Loucy (cell line): ENCODE measurements at regions not wholly inside any gene's neighbourhood (a gene's known extent, or its start where the extent isn't known, plus 50 kb on each side); places are given as distances from the start of the nearest gene placed in this dataset.

Source experiments
- H2AFZ ChIP-seq: fragments of 200-600 bp; sonication (generic); 2 replicates; pipeline ENCODE4 v1.6.0; 2016; ENCODE audit warnings: antibody characterized with exemption, mild to moderate bottlenecking, low read length, moderate library complexity
- H3F3A ChIP-seq: fragments of 200-600 bp; 2 replicates; pipeline ENCODE4 v1.6.0; 2016; ENCODE audit warnings: antibody characterized with exemption, low read depth, mild to moderate bottlenecking
- H3K27me3 ChIP-seq: fragments of 200-600 bp; sonication (generic); 2 replicates; pipeline ENCODE4 v1.6.1; 2014; ENCODE audit warnings: low read length, mild to moderate bottlenecking; ENCODE audit not compliant: insufficient read depth, poor library complexity, severe bottlenecking
- H3K36me3 ChIP-seq: fragments of 200-600 bp; sonication (generic); 2 replicates; pipeline ENCODE4 v1.6.1; 2016; ENCODE audit warnings: low read length; ENCODE audit not compliant: insufficient read depth
- H3K4me1 ChIP-seq: fragments of 200-600 bp; sonication (generic); 2 replicates; pipeline ENCODE4 v1.5.1; 2014; ENCODE audit warnings: low read length, mild to moderate bottlenecking; ENCODE audit not compliant: insufficient read depth, poor library complexity, severe bottlenecking
- H3K4me2 ChIP-seq: fragments of 200-600 bp; sonication (generic); 2 replicates; pipeline ENCODE4 v1.6.0; 2014; ENCODE audit warnings: antibody characterized with exemption, low read length, low read depth, mild to moderate bottlenecking; ENCODE audit not compliant: poor library complexity, severe bottlenecking
- H3K4me3 ChIP-seq: fragments of 200-600 bp; sonication (generic); 2 replicates; pipeline ENCODE4 v1.5.1; 2014; ENCODE audit warnings: low read length, mild to moderate bottlenecking, mixed read lengths; ENCODE audit not compliant: poor library complexity, severe bottlenecking
- H3K79me2 ChIP-seq: fragments of 200-600 bp; sonication (generic); 2 replicates; pipeline ENCODE4 v1.6.1; 2014; ENCODE audit warnings: low read length; ENCODE audit not compliant: insufficient read depth
- H3K9ac ChIP-seq: fragments of 200-600 bp; sonication (generic); 2 replicates; pipeline ENCODE4 v1.6.0; 2014; ENCODE audit warnings: mild to moderate bottlenecking, low read depth, low read length, moderate library complexity; ENCODE audit not compliant: poor library complexity, severe bottlenecking
- H3K9me2 ChIP-seq: fragments of 200-600 bp; sonication (generic); replicated peaks from 2 replicates; pipeline ENCODE4 v1.6.1; 2016; ENCODE audit warnings: low read depth, low read length, mixed read lengths
- H3K9me3 ChIP-seq: fragments of 200-600 bp; sonication (generic); 2 replicates; pipeline ENCODE4 v1.6.1; 2014; ENCODE audit warnings: mild to moderate bottlenecking, antibody characterized with exemption, low read length, low read depth; ENCODE audit not compliant: insufficient read depth
- H4K20me1 ChIP-seq: fragments of 200-600 bp; sonication (generic); 2 replicates; pipeline ENCODE4 v1.6.0; 2014; ENCODE audit warnings: antibody characterized with exemption, low read length, mild to moderate bottlenecking; ENCODE audit not compliant: insufficient read depth, poor library complexity, severe bottlenecking
- EZH2phosphoT487 ChIP-seq: fragments of 200-600 bp; IDR thresholded peaks from 2 replicates; pipeline ENCODE4 v1.6.1; 2018; ENCODE audit warnings: antibody characterized with exemption, mild to moderate bottlenecking, moderate library complexity, borderline replicate concordance
- TF ChIP-seq, protein P1 (sequence below): fragments of 200-600 bp; sonication (generic); conservative IDR thresholded peaks from 2 replicates; pipeline ENCODE4 v1.5.1; 2014; ENCODE audit warnings: mild to moderate bottlenecking, antibody characterized with exemption, low read length

DNA sequence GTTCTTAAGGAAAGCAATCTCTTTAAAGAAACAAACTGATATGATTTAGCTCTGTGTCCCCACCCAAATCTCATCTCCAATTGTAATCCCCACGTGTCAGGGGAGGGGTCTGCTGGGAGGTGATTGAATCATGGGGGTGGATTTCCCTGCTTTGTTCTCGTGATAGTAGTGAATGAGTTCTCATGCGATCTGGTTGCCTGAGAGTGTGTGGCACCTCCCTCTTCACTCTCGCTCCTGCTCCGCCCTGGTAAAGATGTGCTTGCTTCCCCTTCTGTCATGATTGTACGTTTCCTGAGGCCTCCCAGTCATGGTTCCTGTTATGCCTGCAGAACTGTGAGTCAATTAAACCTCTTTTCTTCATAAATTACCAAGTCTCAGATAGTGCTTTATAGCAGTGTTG is 412.7 kb upstream of the SMC2 start:
- Histone ChIP-seq H3K4me2 (no peak overlapping the region), H3K27me3 (no peaks in the 10 kb centered on the region), H3K4me3 (no peak overlapping the region), H3K9ac (no peak overlapping the region), H2AFZ (no peak overlapping the region), H3F3A (no peaks in the 10 kb centered on the region), H3K36me3 (no peaks in the 10 kb centered on the region), H3K4me1 (no peaks in the 10 kb centered on the region), H3K9me2 (no peaks in the 10 kb centered on the region), H3K9me3 (no peaks in the 10 kb centered on the region), H4K20me1 (no peaks in the 10 kb centered on the region), H3K79me2 (no peaks in the 10 kb centered on the region)
- TF ChIP-seq, protein P1, sequence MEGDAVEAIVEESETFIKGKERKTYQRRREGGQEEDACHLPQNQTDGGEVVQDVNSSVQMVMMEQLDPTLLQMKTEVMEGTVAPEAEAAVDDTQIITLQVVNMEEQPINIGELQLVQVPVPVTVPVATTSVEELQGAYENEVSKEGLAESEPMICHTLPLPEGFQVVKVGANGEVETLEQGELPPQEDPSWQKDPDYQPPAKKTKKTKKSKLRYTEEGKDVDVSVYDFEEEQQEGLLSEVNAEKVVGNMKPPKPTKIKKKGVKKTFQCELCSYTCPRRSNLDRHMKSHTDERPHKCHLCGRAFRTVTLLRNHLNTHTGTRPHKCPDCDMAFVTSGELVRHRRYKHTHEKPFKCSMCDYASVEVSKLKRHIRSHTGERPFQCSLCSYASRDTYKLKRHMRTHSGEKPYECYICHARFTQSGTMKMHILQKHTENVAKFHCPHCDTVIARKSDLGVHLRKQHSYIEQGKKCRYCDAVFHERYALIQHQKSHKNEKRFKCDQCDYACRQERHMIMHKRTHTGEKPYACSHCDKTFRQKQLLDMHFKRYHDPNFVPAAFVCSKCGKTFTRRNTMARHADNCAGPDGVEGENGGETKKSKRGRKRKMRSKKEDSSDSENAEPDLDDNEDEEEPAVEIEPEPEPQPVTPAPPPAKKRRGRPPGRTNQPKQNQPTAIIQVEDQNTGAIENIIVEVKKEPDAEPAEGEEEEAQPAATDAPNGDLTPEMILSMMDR, result no peak
- no peak for TF ChIP-seq EZH2phosphoT487

DNA sequence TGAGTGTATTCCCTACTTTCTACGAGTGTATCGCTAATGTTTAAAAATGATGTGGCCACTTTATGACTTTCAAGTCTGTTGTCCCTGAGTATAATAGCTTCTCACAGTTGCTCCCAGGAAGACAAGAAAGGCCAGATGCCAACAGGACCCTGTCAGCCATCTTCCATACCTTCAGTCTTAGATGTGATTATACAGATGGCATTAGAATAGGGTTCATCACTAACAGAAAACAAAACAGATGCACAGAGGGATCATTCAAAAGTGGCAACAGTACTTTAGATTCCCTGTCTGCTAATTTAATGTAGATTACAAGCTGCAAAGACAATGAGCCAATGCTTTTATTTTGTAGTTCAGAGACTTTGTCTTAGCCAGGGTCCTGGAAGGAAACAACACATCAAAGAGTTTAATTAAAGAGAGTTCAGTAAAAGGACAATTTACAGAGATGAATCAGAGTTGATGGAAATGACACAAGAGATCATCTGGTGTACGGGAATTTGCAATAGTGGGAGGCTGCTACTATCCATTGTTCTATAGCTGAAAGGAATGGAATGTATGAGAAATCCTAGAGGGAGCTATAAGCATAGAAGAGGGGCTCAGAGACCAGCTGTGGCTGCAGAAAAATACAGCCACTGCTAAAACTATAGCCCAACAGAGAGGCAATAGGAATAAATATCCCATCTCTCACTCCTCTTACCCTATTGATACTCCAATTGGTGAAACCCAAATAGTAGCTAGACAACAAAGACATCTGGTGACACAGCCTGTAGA is 393.7 kb upstream of the SMC2 start:
- Histone ChIP-seq H3K9ac (no peak overlapping the region), H3K36me3 (no peaks in the 10 kb centered on the region), H3K4me2 (no peak overlapping the region), H3K79me2 (no peaks in the 10 kb centered on the region), H3K9me2 (no peaks in the 10 kb centered on the region), H3K4me1 (no peaks in the 10 kb centered on the region), H3F3A (no peaks in the 10 kb centered on the region), H4K20me1 (no peaks in the 10 kb centered on the region), H3K27me3 (no peaks in the 10 kb centered on the region), H3K4me3 (no peak overlapping the region), H3K9me3 (peaks cover 2% of the 10 kb centered on the region; the same call in 1 of the 2 replicates), H2AFZ (no peak overlapping the region)
- TF ChIP-seq, protein P1, result no peak
- no peak for TF ChIP-seq EZH2phosphoT487

DNA sequence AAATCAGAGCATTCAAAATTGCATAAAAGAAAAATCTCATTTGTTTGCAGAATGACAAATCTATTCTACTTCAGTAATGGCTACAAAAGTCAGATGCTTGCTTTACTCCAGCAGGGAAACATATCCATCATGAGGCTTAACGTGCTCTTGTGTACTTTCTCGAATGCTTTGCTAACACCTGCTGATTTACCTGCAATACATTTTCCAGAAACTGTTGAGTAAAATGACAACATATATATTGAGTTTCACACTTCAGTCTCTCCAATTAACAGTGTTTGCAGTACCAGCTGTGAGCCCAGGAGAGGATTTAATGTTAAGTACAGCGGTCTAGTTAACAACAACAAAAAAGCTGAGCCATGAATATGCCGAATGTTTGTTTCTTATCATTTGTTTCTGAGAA is 391.5 kb upstream of the SMC2 start:
- Histone ChIP-seq H3K79me2 (no peaks in the 10 kb centered on the region), H3F3A (no peaks in the 10 kb centered on the region), H3K27me3 (no peaks in the 10 kb centered on the region), H3K9me2 (no peaks in the 10 kb centered on the region), H3K9me3 (peaks cover 2% of the 10 kb centered on the region; the same call in 1 of the 2 replicates), H3K4me1 (no peaks in the 10 kb centered on the region), H2AFZ (no peak overlapping the region), H3K4me2 (no peak overlapping the region), H3K36me3 (no peaks in the 10 kb centered on the region), H4K20me1 (no peaks in the 10 kb centered on the region), H3K9ac (no peak overlapping the region), H3K4me3 (no peak overlapping the region)
- TF ChIP-seq, protein P1, result no peak
- TF ChIP-seq EZH2phosphoT487, result no peak
